HepG2 (cell line): ENCODE measurements at regions not wholly inside any gene's neighbourhood (a gene's known extent, or its start where the extent isn't known, plus 50 kb on each side); places are given as distances from the start of the nearest gene placed in this dataset.

Source experiments
- ATAC-seq: fragments of 200-7000 bp; cut with Tn5 transposase; 3 replicates; pipeline ENCODE4 v1.9.1; 2020; ENCODE audit warnings: mild to moderate bottlenecking, moderate library complexity
- BruUV-seq: library from RNA; stranded (reverse); fragments of 400-500 nt; replicated peaks from 2 replicates; lab custom pipeline; 2021; lab: Mats Ljungman, UMichigan
- CTCF ChIA-PET: fragments of 300-600 bp; formaldehyde crosslinking; extraction: SDS; loops from one replicate; lab custom pipeline; 2021; ENCODE audit warnings: low total read pairs, inconsistent platforms, low intra/inter-chr PET ratio; lab: Yijun Ruan, JAX
- POLR2A ChIA-PET: fragments of 350-600 bp; sonication (Branson Sonifier 250); formaldehyde crosslinking; loops from one replicate; lab custom pipeline; 2020; ENCODE audit warnings: antibody characterized with exemption, inconsistent platforms; lab: Yijun Ruan, JAX
- DNase-seq: peaks from one replicate; pipeline ENCODE4 v3.0.0-alpha.2; 2015; ENCODE audit warnings: low spot score
- FAIRE-seq: peaks from 3 replicates; lab custom pipeline; 2011; peaks lifted over from hg19 to GRCh38; lab: Jason Lieb, UNC
- H2AFZ ChIP-seq: one replicate; pipeline ENCODE4 v1.6.1; 2011; ENCODE audit warnings: low read length, inconsistent platforms
- H3K27ac ChIP-seq: fragments of 300-600 bp; 3 replicates; pipeline ENCODE4 v1.8.0; 2011; ENCODE audit warnings: mixed run types, mild to moderate bottlenecking, mixed read lengths, low read length, inconsistent platforms; ENCODE audit not compliant: insufficient read depth; ENCODE audit errors: extremely low read length
- H3K27me3 ChIP-seq, 2 experiments: fragments of 200-600 bp in 1 of 2; 2 replicates in 1 of 2; 3 replicates in 1 of 2; pipeline versions ENCODE4 v1.6.0 to v1.8.0; 2011; ENCODE audit warnings: low read length in 2 of 2, mild to moderate bottlenecking in 2 of 2, moderate library complexity in 2 of 2, inconsistent platforms in 1 of 2; ENCODE audit not compliant: insufficient read depth in 2 of 2, control insufficient read depth in 1 of 2
- H3K36me3 ChIP-seq, 2 experiments: fragments of 200-600 bp in 1 of 2; replicated peaks in 1 of 2; 2 replicates in 1 of 2; 3 replicates in 1 of 2; pipeline versions ENCODE4 v1.5.1 to v1.8.0; 2011; ENCODE audit warnings: low read length in 2 of 2, inconsistent platforms in 1 of 2; ENCODE audit not compliant: insufficient read depth in 2 of 2, control insufficient read depth in 1 of 2
- H3K4me1 ChIP-seq: 2 replicates; pipeline ENCODE4 v1.5.1; 2012; ENCODE audit warnings: low read length, inconsistent platforms; ENCODE audit not compliant: insufficient read depth
- H3K4me2 ChIP-seq: 2 replicates; pipeline ENCODE4 v1.6.0; 2011; ENCODE audit warnings: low read depth, low read length, inconsistent platforms
- H3K4me3 ChIP-seq, 3 experiments: fragments of 200-600 bp in 1 of 3; sonication (generic), shearing (Covaris generic) in 1 of 3; replicated peaks in 1 of 3; 2 replicates each; pipeline ENCODE4 v1.5.1; 2011 to 2016; ENCODE audit warnings: low read length in 3 of 3, inconsistent platforms in 2 of 3, low read depth in 2 of 3, mild to moderate bottlenecking in 2 of 3, control low read depth in 1 of 3, mixed read lengths in 1 of 3; ENCODE audit not compliant: insufficient read depth in 1 of 3
- H3K79me2 ChIP-seq: one replicate; pipeline ENCODE4 v1.6.1; 2011; ENCODE audit warnings: low read length, inconsistent platforms; ENCODE audit not compliant: insufficient read depth
- H3K9ac ChIP-seq: 2 replicates; pipeline ENCODE4 v1.6.0; 2011; ENCODE audit warnings: mild to moderate bottlenecking, low read depth, low read length, inconsistent platforms; ENCODE audit not compliant: insufficient read depth
- H3K9me3 ChIP-seq: 2 replicates; pipeline ENCODE4 v1.5.1; 2012; ENCODE audit warnings: mild to moderate bottlenecking, low read length
- H4K20me1 ChIP-seq: 2 replicates; pipeline ENCODE4 v1.6.0; 2011; ENCODE audit warnings: inconsistent platforms, mild to moderate bottlenecking, low read length, moderate library complexity; ENCODE audit not compliant: insufficient read depth
- FIP1L1 ChIP-seq: fragments of 200-400 bp; formaldehyde crosslinking; IDR thresholded peaks from 2 replicates; pipeline ENCODE4 v1.6.1; 2018; ENCODE audit warnings: low read depth, mild to moderate bottlenecking, low read length, moderate library complexity, borderline replicate concordance; ENCODE audit not compliant: insufficient read depth
- HIVEP1 ChIP-seq: sonication (generic); formaldehyde crosslinking; IDR thresholded peaks from 2 replicates; pipeline ENCODE4 v1.4.0; 2020; ENCODE audit warnings: mild to moderate bottlenecking, missing genetic modification reagents
- JUND ChIP-seq: sonication (generic); formaldehyde crosslinking; IDR thresholded peaks from 2 replicates; pipeline ENCODE4 v1.8.0; 2022; ENCODE audit warnings: mild to moderate bottlenecking, missing genetic modification reagents
- KLF6 ChIP-seq: IDR thresholded peaks from 2 replicates; pipeline ENCODE4 v1.8.0; 2016; ENCODE audit warnings: missing biosample characterization, missing genetic modification reagents
- MAZ ChIP-seq, 2 experiments: sonication (generic) in 1 of 2; formaldehyde crosslinking in 1 of 2; IDR thresholded peaks; 2 replicates each; pipeline versions ENCODE4 v1.5.0 to v1.6.1; 2012 to 2020; ENCODE audit warnings: low read depth in 2 of 2, mild to moderate bottlenecking in 2 of 2, borderline replicate concordance in 1 of 2, improper control_type of control experiment in 1 of 2, low read length in 1 of 2, missing genetic modification reagents in 1 of 2, moderate library complexity in 1 of 2
- NBN ChIP-seq: fragments of 450-650 bp; conservative IDR thresholded peaks from 2 replicates; pipeline ENCODE4 v1.6.1; 2017
- SUZ12 ChIP-seq: fragments of 150-350 bp; IDR thresholded peaks from 2 replicates; pipeline ENCODE4 v1.6.1; 2014; ENCODE audit warnings: low read depth, low read length
- TCF7L2 ChIP-seq: IDR thresholded peaks from 2 replicates; pipeline ENCODE4 v1.6.1; 2011; ENCODE audit warnings: mild to moderate bottlenecking, low read depth, low read length, moderate library complexity
- YY1 ChIP-seq: IDR thresholded peaks from 2 replicates; pipeline ENCODE4 v1.6.1; 2011; ENCODE audit warnings: low read length, low read depth, moderate library complexity, mild to moderate bottlenecking; ENCODE audit not compliant: insufficient read depth, insufficient replicate concordance
- ZBTB42 ChIP-seq: sonication (generic); formaldehyde crosslinking; IDR thresholded peaks from 2 replicates; pipeline ENCODE4 v1.5.0; 2020; ENCODE audit warnings: mild to moderate bottlenecking, missing genetic modification reagents
- ZFP36L1 ChIP-seq: sonication (generic); formaldehyde crosslinking; IDR thresholded peaks from 2 replicates; pipeline ENCODE4 v1.8.0; 2022; ENCODE audit warnings: mild to moderate bottlenecking, missing genetic modification reagents, moderate library complexity
- ZNF143 ChIP-seq: sonication (generic); formaldehyde crosslinking; IDR thresholded peaks from 2 replicates; pipeline ENCODE4 v1.4.0; 2020; ENCODE audit warnings: missing genetic modification reagents
- ZNF235 ChIP-seq: sonication (generic); formaldehyde crosslinking; IDR thresholded peaks from 2 replicates; pipeline ENCODE4 v1.8.1; 2023; ENCODE audit warnings: mild to moderate bottlenecking, missing genetic modification reagents, borderline replicate concordance
- ZNF572 ChIP-seq: sonication (generic); formaldehyde crosslinking; IDR thresholded peaks from 2 replicates; pipeline ENCODE4 v1.5.1; 2020; ENCODE audit warnings: mild to moderate bottlenecking, missing genetic modification reagents
- ZNF747 ChIP-seq: sonication (generic); formaldehyde crosslinking; IDR thresholded peaks from 2 replicates; pipeline ENCODE4 v1.8.1; 2023; ENCODE audit warnings: missing genetic modification reagents, mild to moderate bottlenecking, borderline replicate concordance
- ZNF782 ChIP-seq: sonication (generic); formaldehyde crosslinking; IDR thresholded peaks from 2 replicates; pipeline ENCODE4 v1.4.0; 2020; ENCODE audit warnings: missing genetic modification reagents, mild to moderate bottlenecking, borderline replicate concordance
- WGBS: methylation state at CpG from one replicate; pipeline ENCODE4 v1.1.6; 2017; ENCODE audit warnings: low lambda C conversion rate; 5-methylcytosine and 5-hydroxymethylcytosine counted together
- in situ Hi-C: cut with HindIII; loops from 2 replicates; pipeline ENCODE4 v1.10.0; 2017; ENCODE audit warnings: low pct_unique_long_range_greater_than_20kb; ENCODE audit not compliant: extremely low pct_ligation_motif_present
- intact Hi-C: fragments of 100-400 bp; cut with micrococcal nuclease; formaldehyde crosslinking; loops from one replicate; pipeline ENCODE4 v1.10.0; 2022; ENCODE audit not compliant: unreplicated experiment
- TF ChIP-seq, protein P1 (sequence below): sonication (generic); formaldehyde crosslinking; IDR thresholded peaks from 2 replicates; pipeline ENCODE4 v1.4.0; 2020; ENCODE audit warnings: missing genetic modification reagents
- TF ChIP-seq, protein P2 (sequence below): sonication (generic); formaldehyde crosslinking; IDR thresholded peaks from 2 replicates; pipeline ENCODE4 v1.8.1; 2023; ENCODE audit warnings: mild to moderate bottlenecking, moderate library complexity, missing genetic modification reagents
- TF ChIP-seq, protein P3 (sequence below): sonication (generic); formaldehyde crosslinking; IDR thresholded peaks from 2 replicates; pipeline ENCODE4 v1.5.0; 2020; ENCODE audit warnings: mild to moderate bottlenecking, missing genetic modification reagents
- TF ChIP-seq, protein P4 (sequence below): sonication (generic); formaldehyde crosslinking; conservative IDR thresholded peaks from 2 replicates; pipeline ENCODE4 v1.8.0; 2022; ENCODE audit warnings: low read depth, missing genetic modification reagents

DNA sequence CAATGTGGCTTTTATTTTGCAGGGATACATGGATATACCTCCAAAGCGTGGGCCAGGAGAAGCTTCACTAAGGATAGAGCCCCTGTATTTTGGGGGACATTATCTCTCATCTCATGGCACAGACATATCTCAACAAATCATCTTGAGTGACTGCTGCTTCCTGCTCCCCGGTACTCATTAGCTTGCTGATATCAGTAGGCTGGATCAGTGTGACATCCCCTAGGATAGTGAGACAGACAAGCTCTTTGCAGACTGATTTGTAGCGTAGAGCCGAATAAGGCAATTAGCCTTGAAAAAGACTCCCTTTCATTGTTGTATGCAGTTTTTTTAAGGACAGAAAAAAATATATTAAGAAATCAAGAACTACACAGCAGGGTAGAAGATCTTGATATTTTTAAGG lies 237.7 kb upstream of the CDH9 start:
- CTCF ChIA-PET = no interaction called here
- no peaks in the 10 kb centered on the region for H3K27me3 ChIP-seq
- no peak overlapping the region for H3K9ac ChIP-seq
- intact Hi-C loops (no loop called here), in situ Hi-C loops (no loop called here)
- H3K4me2 ChIP-seq = no peak overlapping the region
- H3K79me2 ChIP-seq = no peaks in the 10 kb centered on the region
- no peak overlapping the region for H2AFZ ChIP-seq
- WGBS = 43% methylated on average over 4 of the region's 4 CpGs
- no peak overlapping the region for H3K4me3 ChIP-seq
- TF ChIP-seq KLF6 (CRISPR knock-in tag) (no peak), FIP1L1 (no peak), HIVEP1 (CRISPR knock-in tag) (no peak), ZFP36L1 (CRISPR knock-in tag) (no peak), JUND (CRISPR knock-in tag) (no peak), NBN (no peak), MAZ (IDR thresholded peaks at IDR 0.05; ENCODE audit: borderline replicate concordance, low read depth, low read length) (no peak), MAZ (CRISPR knock-in tag; IDR thresholded peaks at IDR 0.05; ENCODE audit: low read depth) (no peak), ZNF572 (no peak), ZNF235 (CRISPR knock-in tag) (no peak), ZBTB42 (CRISPR knock-in tag) (no peak), SUZ12 (no peak), ZNF782 (CRISPR knock-in tag) (no peak), ZNF747 (no peak), ZNF143 (no peak), YY1 (no peak), TCF7L2 (no peak)
- TF ChIP-seq, protein P1, sequence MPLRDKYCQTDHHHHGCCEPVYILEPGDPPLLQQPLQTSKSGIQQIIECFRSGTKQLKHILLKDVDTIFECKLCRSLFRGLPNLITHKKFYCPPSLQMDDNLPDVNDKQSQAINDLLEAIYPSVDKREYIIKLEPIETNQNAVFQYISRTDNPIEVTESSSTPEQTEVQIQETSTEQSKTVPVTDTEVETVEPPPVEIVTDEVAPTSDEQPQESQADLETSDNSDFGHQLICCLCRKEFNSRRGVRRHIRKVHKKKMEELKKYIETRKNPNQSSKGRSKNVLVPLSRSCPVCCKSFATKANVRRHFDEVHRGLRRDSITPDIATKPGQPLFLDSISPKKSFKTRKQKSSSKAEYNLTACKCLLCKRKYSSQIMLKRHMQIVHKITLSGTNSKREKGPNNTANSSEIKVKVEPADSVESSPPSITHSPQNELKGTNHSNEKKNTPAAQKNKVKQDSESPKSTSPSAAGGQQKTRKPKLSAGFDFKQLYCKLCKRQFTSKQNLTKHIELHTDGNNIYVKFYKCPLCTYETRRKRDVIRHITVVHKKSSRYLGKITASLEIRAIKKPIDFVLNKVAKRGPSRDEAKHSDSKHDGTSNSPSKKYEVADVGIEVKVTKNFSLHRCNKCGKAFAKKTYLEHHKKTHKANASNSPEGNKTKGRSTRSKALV = no peak
- TF ChIP-seq, protein P2, sequence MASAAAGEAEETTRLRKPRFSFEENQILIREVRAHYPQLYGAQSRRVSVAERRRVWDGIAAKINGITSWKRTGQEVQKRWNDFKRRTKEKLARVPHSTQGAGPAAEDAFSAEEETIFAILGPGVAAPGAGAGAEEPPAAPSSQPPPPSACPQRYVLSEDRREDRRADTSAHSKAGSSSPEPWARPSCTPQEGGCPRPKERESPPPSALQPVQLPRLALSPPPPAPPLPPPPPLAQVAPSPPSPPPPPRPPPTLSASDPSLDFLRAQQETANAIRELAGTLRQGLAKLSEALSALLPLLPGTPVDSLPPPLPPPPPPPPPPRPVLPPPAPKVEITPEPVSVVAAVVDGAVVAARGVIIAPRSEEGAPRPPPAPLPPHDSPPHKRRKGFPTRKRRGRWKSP = no peak
- TF ChIP-seq, protein P3, sequence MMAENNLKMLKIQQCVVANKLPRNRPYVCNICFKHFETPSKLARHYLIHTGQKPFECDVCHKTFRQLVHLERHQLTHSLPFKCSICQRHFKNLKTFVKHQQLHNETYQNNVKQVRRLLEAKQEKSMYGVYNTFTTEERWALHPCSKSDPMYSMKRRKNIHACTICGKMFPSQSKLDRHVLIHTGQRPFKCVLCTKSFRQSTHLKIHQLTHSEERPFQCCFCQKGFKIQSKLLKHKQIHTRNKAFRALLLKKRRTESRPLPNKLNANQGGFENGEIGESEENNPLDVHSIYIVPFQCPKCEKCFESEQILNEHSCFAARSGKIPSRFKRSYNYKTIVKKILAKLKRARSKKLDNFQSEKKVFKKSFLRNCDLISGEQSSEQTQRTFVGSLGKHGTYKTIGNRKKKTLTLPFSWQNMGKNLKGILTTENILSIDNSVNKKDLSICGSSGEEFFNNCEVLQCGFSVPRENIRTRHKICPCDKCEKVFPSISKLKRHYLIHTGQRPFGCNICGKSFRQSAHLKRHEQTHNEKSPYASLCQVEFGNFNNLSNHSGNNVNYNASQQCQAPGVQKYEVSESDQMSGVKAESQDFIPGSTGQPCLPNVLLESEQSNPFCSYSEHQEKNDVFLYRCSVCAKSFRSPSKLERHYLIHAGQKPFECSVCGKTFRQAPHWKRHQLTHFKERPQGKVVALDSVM = no peak
- TF ChIP-seq, protein P4, sequence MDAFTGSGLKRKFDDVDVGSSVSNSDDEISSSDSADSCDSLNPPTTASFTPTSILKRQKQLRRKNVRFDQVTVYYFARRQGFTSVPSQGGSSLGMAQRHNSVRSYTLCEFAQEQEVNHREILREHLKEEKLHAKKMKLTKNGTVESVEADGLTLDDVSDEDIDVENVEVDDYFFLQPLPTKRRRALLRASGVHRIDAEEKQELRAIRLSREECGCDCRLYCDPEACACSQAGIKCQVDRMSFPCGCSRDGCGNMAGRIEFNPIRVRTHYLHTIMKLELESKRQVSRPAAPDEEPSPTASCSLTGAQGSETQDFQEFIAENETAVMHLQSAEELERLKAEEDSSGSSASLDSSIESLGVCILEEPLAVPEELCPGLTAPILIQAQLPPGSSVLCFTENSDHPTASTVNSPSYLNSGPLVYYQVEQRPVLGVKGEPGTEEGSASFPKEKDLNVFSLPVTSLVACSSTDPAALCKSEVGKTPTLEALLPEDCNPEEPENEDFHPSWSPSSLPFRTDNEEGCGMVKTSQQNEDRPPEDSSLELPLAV (CRISPR knock-in tag) = no peak
- POLR2A ChIA-PET = no interaction called here
- FAIRE-seq (no peak), DNase-seq (no peak), ATAC-seq (no peak)
- H3K36me3 ChIP-seq = no peaks in the 10 kb centered on the region
- no peaks in the 10 kb centered on the region for H3K4me1 ChIP-seq
- H3K9me3 ChIP-seq = no peaks in the 10 kb centered on the region; the same call in none of the 2 replicates
- no peak overlapping the region for H3K27ac ChIP-seq
- no peaks in the 10 kb centered on the region for H4K20me1 ChIP-seq
- BruUV-seq = no TSS peak
